AML-193 (cell line): ENCODE measurements at regions not wholly inside any gene's neighbourhood (a gene's known extent, or its start where the extent isn't known, plus 50 kb on each side); places are given as distances from the start of the nearest gene placed in this dataset.

Source experiments
- DNase-seq, 2 experiments: peaks; one replicate each; lab custom pipeline; 2025; lab: John Stamatoyannopoulos, UW

- DNase-seq: no peak
These were observed 401.2 kb downstream of the TLL1 start for GRCh38 chr4:166274136-166274761.

GRCh38 chr4:166274775-166275174 is 401.7 kb downstream of the TLL1 start:
- no peak for DNase-seq

GRCh38 chr4:166277401-166277800 is 404.4 kb downstream of the TLL1 start:
- no peak for DNase-seq

- DNase-seq: no peak
These were observed 404.8 kb downstream of the TLL1 start for GRCh38 chr4:166277853-166278252.

GRCh38 chr4:166279261-166279660 is 406.2 kb downstream of the TLL1 start:
- no peak for DNase-seq

- DNase-seq: no peak
These were observed 407.6 kb downstream of the TLL1 start for GRCh38 chr4:166280642-166281041.

- DNase-seq: no peak
These were observed 409.2 kb downstream of the TLL1 start for GRCh38 chr4:166282081-166282770.

- DNase-seq: no peak
These were observed 411.2 kb downstream of the TLL1 start for GRCh38 chr4:166284221-166284620.

- DNase-seq: no peak
These were observed 417.4 kb downstream of the TLL1 start for GRCh38 chr4:166290426-166290825.

- DNase-seq: no peak
These were observed 420.5 kb downstream of the TLL1 start for GRCh38 chr4:166293556-166293955.

GRCh38 chr4:166301266-166301665 is 428.2 kb downstream of the TLL1 start:
- DNase-seq: no peak

- DNase-seq: no peak
These were observed 435.6 kb downstream of the TLL1 start for GRCh38 chr4:166308647-166309046.

- no peak for DNase-seq
These were observed 436.2 kb downstream of the TLL1 start for GRCh38 chr4:166309286-166309685.

- no peak for DNase-seq
These were observed 438.1 kb downstream of the TLL1 start for GRCh38 chr4:166311169-166311568.

- DNase-seq: no peak
These were observed 439.1 kb downstream of the TLL1 start for GRCh38 chr4:166312166-166312565.

- no peak for DNase-seq
These were observed 441.9 kb downstream of the TLL1 start for GRCh38 chr4:166314902-166315301.

- no peak for DNase-seq
These were observed 442.9 kb downstream of the TLL1 start for GRCh38 chr4:166315721-166316467.

GRCh38 chr4:166318810-166319525 is 445.9 kb downstream of the TLL1 start:
- DNase-seq: no peak

- DNase-seq: no peak
These were observed 450.2 kb downstream of the TLL1 start for GRCh38 chr4:166323250-166323649.

GRCh38 chr4:166324321-166324720 is 451.3 kb downstream of the TLL1 start:
- DNase-seq: peak; percentile 29

GRCh38 chr4:166335256-166335938 is 462.4 kb downstream of the TLL1 start:
- no peak for DNase-seq

GRCh38 chr4:166341992-166342391 is 469.0 kb downstream of the TLL1 start:
- DNase-seq: no peak
